ENCODE measurements at regions not wholly inside any gene's neighbourhood (a gene's known extent, or its start where the extent isn't known, plus 50 kb on each side); places are given as distances from the start of the nearest gene placed in this dataset.

GRCh38 chr2:105504459-105504858 lies 105.6 kb upstream of the FHL2 start:
- H3K27ac ChIP-seq (ENCODE audit: low read length), result no peak overlapping the region
- no peaks in the 10 kb centered on the region for H3K27me3 ChIP-seq (ENCODE audit: insufficient read depth, low read length, poor library complexity)
- H3K79me2 ChIP-seq (ENCODE audit: insufficient read depth, low read length), result no peaks in the 10 kb centered on the region
- H3K4me1 ChIP-seq (ENCODE audit: insufficient read depth, low read length), result no peaks in the 10 kb centered on the region
- H3K4me3 ChIP-seq (ENCODE audit: low read depth in 1 of 2, low read length in 2 of 2), result no peak overlapping the region
- no peak overlapping the region for H3K4me2 ChIP-seq (ENCODE audit: insufficient read depth, low read length)
- H2AFZ ChIP-seq (ENCODE audit: low read depth, low read length), result no peak overlapping the region
- DNase-seq, result no peak
- no peak for ATAC-seq (ENCODE audit: insufficient read depth, low read depth)
- no peaks in the 10 kb centered on the region for H4K20me1 ChIP-seq (ENCODE audit: insufficient read depth, low read length)
- TF ChIP-seq CTCF (IDR thresholded peaks at IDR 0.05; ENCODE audit: borderline replicate concordance, extremely low read depth, low read length, poor library complexity, severe bottlenecking), result no peak
- no peak overlapping the region for H3K9ac ChIP-seq (ENCODE audit: low read depth, low read length)
- H3K36me3 ChIP-seq (ENCODE audit: insufficient read depth, low read length), result no peaks in the 10 kb centered on the region
- peaks cover 4% of the 10 kb centered on the region for H3K9me3 ChIP-seq (ENCODE audit: insufficient read depth, low read length, severe bottlenecking)

- DNase-seq, result no peak
- H3K4me1 ChIP-seq (ENCODE audit: insufficient read depth, low read length), result no peaks in the 10 kb centered on the region
Measured at GRCh38 chr2:105502625-105503334, 103.9 kb upstream of the FHL2 start.

GRCh38 chr2:105498281-105498846 lies 99.5 kb upstream of the FHL2 start:
- Histone ChIP-seq H3K27me3 (ENCODE audit: insufficient read depth, low read length, poor library complexity) (no peaks in the 10 kb centered on the region), H3K4me3 (ENCODE audit: low read depth in 1 of 2, low read length in 2 of 2) (no peak overlapping the region), H3K4me1 (ENCODE audit: insufficient read depth, low read length) (no peaks in the 10 kb centered on the region), H3K36me3 (ENCODE audit: insufficient read depth, low read length) (no peaks in the 10 kb centered on the region), H3K4me2 (ENCODE audit: insufficient read depth, low read length) (no peak overlapping the region), H3K9me3 (ENCODE audit: insufficient read depth, low read length, severe bottlenecking) (peaks cover 4% of the 10 kb centered on the region), H3K27ac (ENCODE audit: low read length) (no peak overlapping the region), H3K79me2 (ENCODE audit: insufficient read depth, low read length) (no peaks in the 10 kb centered on the region), H2AFZ (ENCODE audit: low read depth, low read length) (no peak overlapping the region), H4K20me1 (ENCODE audit: insufficient read depth, low read length) (no peaks in the 10 kb centered on the region), H3K9ac (ENCODE audit: low read depth, low read length) (no peak overlapping the region)
- no peak for ATAC-seq (ENCODE audit: insufficient read depth, low read depth)
- no peak for TF ChIP-seq EZH2 (IDR thresholded peaks at IDR 0.05; ENCODE audit: borderline replicate concordance, low read depth, low read length, severe bottlenecking)
- no peak for TF ChIP-seq CTCF (IDR thresholded peaks at IDR 0.05; ENCODE audit: borderline replicate concordance, extremely low read depth, low read length, poor library complexity, severe bottlenecking)
- DNase-seq, result no peak

More at GRCh38 chr2:105502625-105503334, 103.9 kb upstream of the FHL2 start:
- TF ChIP-seq CTCF (IDR thresholded peaks at IDR 0.05; ENCODE audit: borderline replicate concordance, extremely low read depth, low read length, poor library complexity, severe bottlenecking), result no peak
- TF ChIP-seq EZH2 (IDR thresholded peaks at IDR 0.05; ENCODE audit: borderline replicate concordance, low read depth, low read length, severe bottlenecking), result no peak
- Histone ChIP-seq H3K9ac (ENCODE audit: low read depth, low read length) (no peak overlapping the region), H4K20me1 (ENCODE audit: insufficient read depth, low read length) (no peaks in the 10 kb centered on the region), H3K4me2 (ENCODE audit: insufficient read depth, low read length) (no peak overlapping the region), H3K9me3 (ENCODE audit: insufficient read depth, low read length, severe bottlenecking) (peaks cover 4% of the 10 kb centered on the region), H3K27ac (ENCODE audit: low read length) (no peak overlapping the region), H3K27me3 (ENCODE audit: insufficient read depth, low read length, poor library complexity) (no peaks in the 10 kb centered on the region), H3K4me3 (ENCODE audit: low read depth in 1 of 2, low read length in 2 of 2) (no peak overlapping the region), H3K36me3 (ENCODE audit: insufficient read depth, low read length) (no peaks in the 10 kb centered on the region), H2AFZ (ENCODE audit: low read depth, low read length) (no peak overlapping the region), H3K79me2 (ENCODE audit: insufficient read depth, low read length) (no peaks in the 10 kb centered on the region)
- ATAC-seq (ENCODE audit: insufficient read depth, low read depth), result no peak
